HUDEP-2 (cell line): ENCODE measurements at regions not wholly inside any gene's neighbourhood (a gene's known extent, or its start where the extent isn't known, plus 50 kb on each side); places are given as distances from the start of the nearest gene placed in this dataset.

Source experiments
- DNase-seq, 76 experiments: peaks; one replicate each; lab custom pipeline; 2025; ENCODE audit not compliant: unreplicated experiment in 76 of 76; lab: John Stamatoyannopoulos, UW

GRCh38 chr16:82419332-82419731, 207.4 kb upstream of the CDH13 start:
- no peak for DNase-seq

DNA sequence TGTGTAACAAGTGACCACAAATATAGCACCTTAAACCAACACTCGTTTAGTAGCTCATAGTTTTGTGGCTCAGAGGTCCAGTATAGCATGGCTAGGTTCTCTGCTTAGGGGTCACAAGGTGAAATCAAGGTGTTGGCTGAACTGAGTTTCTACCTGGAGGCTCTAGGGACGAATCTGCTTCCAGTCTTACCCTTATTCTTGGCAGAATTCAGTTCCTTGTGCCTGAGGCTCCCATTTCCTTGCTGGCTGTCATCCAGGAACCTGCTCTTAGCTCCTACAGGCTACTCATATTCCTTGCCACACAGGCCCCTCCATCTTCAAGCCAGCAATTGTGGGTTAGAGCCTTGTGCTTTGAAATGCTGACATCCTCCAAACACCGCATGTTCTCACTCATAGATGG, 212.3 kb upstream of the CDH13 start:
- no peak for DNase-seq

GRCh38 chr16:82412770-82413169, 214.0 kb upstream of the CDH13 start:
- no peak for DNase-seq

DNA sequence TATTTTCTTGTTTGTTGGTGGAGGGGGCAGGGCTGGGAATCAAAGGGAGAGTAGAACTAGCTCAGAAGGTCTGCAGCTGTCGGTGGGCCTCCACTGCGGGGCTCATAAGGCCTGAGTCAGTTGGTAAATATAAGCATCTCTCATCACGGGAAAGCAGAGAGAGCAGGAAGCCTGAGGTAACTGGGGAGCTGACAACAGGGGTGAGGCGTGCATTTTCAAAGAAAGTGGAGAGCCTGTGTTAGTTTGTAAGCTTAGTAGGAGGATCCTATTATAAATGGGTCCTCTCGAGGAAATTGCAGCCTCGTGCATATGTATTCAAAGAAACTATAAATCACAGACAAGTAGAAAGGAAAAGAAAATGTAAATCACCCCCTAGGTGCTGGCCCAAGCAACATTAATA, 221.0 kb upstream of the CDH13 start:
- no peak for DNase-seq

DNA sequence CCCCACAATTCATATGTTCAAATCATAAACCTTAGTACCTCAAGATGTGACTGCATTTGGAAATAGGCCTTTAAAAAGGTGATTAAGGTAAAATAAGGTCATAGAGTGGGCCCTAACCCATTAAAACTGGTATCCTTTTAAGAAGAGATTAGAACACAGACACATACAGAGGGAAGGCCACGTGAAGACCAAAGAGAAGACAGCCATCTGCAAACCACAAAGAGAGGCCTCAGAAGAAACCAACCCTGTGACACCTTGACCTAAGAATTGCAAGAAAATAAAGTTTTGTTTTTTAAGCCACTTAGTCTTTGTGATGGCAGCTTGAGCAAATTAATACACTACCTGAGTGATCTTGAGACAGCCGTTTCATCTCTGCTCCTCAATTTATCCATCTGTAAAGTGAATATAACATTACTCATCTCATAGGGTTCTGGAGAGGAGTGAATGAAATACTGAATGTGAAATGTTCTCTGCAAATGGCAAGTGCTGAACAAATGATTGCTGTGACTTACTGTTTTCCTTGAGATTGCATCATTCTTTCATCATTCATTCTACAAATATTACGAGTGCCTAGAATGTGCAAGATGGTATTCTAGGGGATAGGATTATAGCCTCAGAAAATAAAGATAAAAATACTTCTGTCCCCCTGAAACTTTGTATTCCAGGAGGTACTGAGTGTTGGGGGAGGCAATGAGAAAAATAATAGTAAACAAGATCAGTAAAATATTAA, 222.0 kb upstream of the CDH13 start:
- no peak for DNase-seq

GRCh38 chr16:82402665-82403218, 224.0 kb upstream of the CDH13 start:
- DNase-seq: no peak

DNA sequence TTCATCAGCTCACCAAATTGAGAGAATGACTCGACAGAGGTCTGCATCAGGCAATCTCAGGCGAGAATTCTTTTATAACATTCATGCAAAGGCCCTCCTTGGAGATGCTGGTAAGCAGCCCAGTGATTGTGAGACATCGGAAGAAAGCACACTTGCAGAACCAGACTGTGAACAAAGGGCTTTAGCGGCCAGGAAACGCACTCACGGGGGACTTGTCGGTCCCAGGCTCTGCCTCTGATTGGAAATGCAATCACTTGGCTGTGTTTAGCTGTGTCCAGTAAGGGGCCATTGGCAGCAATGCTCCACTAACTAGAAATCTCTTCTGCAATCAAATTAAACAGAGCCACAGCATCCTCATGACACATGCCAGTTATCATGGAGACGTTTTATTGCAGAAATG, 226.7 kb upstream of the CDH13 start:
- no peak for DNase-seq

- DNase-seq: no peak
Observed at GRCh38 chr16:82396509-82396908, 226.5 kb upstream of the MPHOSPH6 start.

DNA sequence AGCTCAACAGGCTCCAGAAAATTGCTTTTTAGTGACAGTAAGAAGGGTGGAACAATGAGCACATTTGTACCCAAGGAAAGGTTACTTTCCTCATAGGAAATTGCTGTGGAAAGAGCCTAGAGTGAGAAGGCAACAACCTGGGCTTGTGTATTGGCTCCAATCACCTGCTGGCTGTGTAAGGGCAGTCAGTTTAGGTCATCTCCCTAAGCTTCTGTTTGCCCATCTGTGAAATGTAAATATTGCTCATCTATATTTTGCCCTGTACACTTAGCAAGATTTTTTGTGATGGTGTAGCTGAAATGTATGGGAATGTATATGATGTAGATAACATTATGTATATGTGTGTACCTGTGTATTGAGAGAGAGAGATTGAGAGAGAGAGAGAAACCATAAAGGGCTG, 225.2 kb upstream of the MPHOSPH6 start:
- DNase-seq: no peak

- DNase-seq: no peak
Observed at GRCh38 chr16:82391690-82392089, 221.7 kb upstream of the MPHOSPH6 start.

- DNase-seq: no peak
Observed at GRCh38 chr16:82389956-82390650, 220.1 kb upstream of the MPHOSPH6 start.

DNA sequence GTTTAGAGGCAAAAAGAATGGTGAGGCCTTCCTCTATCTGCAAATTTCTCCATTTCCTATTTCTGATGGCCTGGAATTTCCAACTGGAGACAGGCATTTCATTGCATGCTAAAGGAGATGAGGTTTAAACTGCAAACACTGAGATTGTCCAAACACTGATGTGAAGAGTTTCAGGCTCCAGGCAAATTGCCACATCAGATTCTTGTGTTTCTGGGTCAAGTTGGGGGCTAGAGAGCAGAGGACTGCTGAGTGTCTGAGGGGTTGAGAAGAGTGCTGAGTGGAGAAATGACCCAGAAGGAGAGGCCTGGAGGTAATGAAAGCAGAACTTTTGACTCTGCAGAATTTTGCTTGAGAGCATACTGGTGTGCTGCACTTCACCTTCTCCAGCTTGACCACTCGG, 216.7 kb upstream of the MPHOSPH6 start:
- DNase-seq: no peak

DNA sequence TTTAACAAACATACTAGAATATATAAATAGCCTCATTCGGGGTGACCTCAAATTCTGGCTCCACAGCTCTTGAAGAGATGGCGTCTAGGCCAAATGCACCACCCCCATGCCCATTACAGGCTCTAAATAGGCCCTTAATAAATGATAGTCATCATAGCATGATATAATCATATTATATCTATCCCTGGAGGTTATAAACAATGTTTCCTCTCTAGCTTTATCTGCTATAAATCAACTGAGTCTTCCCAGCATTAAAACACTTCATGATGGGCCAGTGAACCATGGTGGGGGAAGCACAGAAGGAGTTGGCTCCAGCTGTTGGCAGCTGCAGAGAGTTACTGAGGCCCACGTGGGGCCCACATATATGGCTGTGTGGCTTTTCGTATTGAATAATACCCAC, 214.9 kb upstream of the MPHOSPH6 start:
- DNase-seq: no peak

DNA sequence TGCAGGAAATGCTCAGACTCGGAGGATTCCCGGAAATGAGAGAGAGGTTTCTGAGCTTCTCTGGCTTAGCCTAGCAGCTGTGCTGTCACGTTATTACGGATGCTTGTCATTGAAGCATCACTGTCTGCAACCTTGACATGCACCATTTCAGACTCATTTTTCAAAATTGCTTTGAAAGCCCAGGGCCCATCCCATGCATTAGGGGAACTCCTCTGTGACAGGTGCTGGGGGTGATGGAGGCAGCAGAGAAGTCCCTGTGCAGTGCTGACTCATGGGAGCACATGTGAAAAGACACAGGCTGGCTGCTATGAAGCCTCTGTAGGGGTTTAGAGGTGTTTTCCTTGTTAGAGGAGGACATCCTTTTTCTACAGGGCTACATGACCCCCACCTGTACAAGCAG, 214.0 kb upstream of the MPHOSPH6 start:
- no peak for DNase-seq

DNA sequence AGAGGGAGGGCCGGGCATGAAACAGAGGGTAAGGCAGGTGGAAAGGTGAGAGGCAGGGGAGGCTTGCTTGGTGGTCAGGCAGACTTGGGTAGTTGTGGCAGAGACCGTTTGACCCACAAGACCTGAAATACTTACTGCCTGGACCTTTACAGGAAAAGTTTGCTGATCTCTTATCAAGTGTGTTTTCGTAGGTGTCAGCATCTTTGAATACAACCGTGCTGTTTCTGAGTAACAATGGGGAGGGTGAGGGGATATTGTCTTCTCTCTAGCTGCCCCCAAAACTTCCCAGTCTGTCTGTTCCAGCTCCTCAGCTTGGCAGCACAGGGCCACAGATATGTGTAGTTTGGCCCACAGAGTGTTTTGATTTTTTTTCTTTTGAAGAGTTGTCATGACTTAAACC, 212.5 kb upstream of the MPHOSPH6 start:
- no peak for DNase-seq

- DNase-seq: no peak
Observed at GRCh38 chr16:82379551-82379950, 209.5 kb upstream of the MPHOSPH6 start.

- DNase-seq: no peak
Observed at GRCh38 chr16:82373976-82374375, 204.0 kb upstream of the MPHOSPH6 start.

GRCh38 chr16:82370282-82370681, 200.3 kb upstream of the MPHOSPH6 start:
- DNase-seq: no peak

DNA sequence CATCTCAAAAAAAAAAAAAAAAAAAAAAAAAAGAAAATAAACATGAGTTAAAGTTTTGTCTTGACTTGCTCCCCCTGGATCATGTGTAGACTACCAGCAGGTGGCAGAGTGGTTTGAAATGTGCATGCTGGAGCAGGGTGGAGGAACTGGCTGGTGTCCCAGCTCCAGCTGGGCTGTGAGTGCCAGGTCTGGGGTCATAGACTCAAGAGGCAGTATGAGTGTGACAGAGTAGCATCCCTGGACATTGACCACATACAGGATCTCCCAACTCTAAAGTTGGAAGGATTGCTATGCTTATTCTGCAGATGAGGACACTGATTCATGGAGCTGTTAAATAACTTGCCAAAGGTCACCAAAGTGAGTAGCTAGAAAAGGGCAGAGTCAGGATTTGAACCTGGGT, 198.0 kb upstream of the MPHOSPH6 start:
- peak in 20 of 76 experiments; percentile 2 to 48 (median 11) for DNase-seq

DNA sequence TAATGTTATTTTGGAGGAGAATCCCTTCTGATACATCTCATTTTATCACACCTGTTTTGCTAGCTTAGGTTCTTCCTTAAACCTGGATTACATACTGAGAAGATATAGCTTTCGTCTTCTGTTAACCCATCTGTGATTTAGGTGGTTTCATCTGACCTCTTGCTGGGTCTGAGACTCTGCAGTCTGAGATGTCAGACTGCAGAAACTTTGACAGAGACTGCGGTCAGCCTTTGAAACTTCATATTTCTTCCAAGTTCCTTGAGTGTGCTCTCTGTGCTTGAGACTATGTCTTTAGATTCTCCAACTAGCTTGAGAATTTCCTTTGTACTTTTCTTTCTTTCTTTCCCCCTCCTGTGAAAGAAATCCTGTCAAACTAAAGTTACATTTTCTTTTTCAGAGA, 196.4 kb upstream of the MPHOSPH6 start:
- DNase-seq: no peak

DNA sequence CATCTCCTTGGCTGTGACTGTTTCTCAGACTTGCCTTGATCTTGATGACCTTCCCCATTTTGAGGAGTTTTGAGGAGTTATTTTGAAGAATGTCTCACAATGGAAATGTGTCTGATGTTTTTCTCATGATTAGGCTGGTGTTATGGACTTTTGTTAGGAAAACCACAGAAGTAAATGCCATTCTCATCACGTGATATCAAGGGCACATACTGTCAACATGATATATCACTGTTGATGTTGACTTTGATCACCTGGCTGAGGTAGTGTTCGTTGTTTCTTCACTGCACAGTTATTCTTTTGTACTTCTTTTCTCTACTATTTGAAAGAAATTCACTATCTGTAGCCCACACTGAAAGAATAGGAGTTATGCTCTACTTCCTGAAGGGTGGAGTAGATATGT, 194.7 kb upstream of the MPHOSPH6 start:
- no peak for DNase-seq
